ENCODE measurements at regions not wholly inside any gene's neighbourhood (a gene's known extent, or its start where the extent isn't known, plus 50 kb on each side); places are given as distances from the start of the nearest gene placed in this dataset.

- TF ChIP-seq, protein P1, sequence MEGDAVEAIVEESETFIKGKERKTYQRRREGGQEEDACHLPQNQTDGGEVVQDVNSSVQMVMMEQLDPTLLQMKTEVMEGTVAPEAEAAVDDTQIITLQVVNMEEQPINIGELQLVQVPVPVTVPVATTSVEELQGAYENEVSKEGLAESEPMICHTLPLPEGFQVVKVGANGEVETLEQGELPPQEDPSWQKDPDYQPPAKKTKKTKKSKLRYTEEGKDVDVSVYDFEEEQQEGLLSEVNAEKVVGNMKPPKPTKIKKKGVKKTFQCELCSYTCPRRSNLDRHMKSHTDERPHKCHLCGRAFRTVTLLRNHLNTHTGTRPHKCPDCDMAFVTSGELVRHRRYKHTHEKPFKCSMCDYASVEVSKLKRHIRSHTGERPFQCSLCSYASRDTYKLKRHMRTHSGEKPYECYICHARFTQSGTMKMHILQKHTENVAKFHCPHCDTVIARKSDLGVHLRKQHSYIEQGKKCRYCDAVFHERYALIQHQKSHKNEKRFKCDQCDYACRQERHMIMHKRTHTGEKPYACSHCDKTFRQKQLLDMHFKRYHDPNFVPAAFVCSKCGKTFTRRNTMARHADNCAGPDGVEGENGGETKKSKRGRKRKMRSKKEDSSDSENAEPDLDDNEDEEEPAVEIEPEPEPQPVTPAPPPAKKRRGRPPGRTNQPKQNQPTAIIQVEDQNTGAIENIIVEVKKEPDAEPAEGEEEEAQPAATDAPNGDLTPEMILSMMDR (IDR thresholded peaks at IDR 0.05 in 2 of 3, conservative IDR thresholded peaks at IDR 0.05 in 1 of 3; ENCODE audit: control insufficient read depth in 2 of 3, extremely low read depth in 1 of 3, insufficient read depth in 1 of 3, low read depth in 3 of 3, low read length in 3 of 3) = no peak
- no peak for TF ChIP-seq CREB1 (IDR thresholded peaks at IDR 0.05; ENCODE audit: low read depth)
- no peak for TF ChIP-seq MYC (IDR thresholded peaks at IDR 0.05; ENCODE audit: insufficient read depth, insufficient read length, insufficient replicate concordance, low read length, severe bottlenecking)
- TF ChIP-seq ZSCAN29 (IDR thresholded peaks at IDR 0.05) = no peak
- TF ChIP-seq CEBPZ (IDR thresholded peaks at IDR 0.05; ENCODE audit: low read depth, low read length) = no peak
- TF ChIP-seq, protein P2, sequence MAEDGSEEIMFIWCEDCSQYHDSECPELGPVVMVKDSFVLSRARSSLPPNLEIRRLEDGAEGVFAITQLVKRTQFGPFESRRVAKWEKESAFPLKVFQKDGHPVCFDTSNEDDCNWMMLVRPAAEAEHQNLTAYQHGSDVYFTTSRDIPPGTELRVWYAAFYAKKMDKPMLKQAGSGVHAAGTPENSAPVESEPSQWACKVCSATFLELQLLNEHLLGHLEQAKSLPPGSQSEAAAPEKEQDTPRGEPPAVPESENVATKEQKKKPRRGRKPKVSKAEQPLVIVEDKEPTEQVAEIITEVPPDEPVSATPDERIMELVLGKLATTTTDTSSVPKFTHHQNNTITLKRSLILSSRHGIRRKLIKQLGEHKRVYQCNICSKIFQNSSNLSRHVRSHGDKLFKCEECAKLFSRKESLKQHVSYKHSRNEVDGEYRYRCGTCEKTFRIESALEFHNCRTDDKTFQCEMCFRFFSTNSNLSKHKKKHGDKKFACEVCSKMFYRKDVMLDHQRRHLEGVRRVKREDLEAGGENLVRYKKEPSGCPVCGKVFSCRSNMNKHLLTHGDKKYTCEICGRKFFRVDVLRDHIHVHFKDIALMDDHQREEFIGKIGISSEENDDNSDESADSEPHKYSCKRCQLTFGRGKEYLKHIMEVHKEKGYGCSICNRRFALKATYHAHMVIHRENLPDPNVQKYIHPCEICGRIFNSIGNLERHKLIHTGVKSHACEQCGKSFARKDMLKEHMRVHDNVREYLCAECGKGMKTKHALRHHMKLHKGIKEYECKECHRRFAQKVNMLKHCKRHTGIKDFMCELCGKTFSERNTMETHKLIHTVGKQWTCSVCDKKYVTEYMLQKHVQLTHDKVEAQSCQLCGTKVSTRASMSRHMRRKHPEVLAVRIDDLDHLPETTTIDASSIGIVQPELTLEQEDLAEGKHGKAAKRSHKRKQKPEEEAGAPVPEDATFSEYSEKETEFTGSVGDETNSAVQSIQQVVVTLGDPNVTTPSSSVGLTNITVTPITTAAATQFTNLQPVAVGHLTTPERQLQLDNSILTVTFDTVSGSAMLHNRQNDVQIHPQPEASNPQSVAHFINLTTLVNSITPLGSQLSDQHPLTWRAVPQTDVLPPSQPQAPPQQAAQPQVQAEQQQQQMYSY (CRISPR knock-in tag; IDR thresholded peaks at IDR 0.05) = no peak
- TF ChIP-seq, protein P3, sequence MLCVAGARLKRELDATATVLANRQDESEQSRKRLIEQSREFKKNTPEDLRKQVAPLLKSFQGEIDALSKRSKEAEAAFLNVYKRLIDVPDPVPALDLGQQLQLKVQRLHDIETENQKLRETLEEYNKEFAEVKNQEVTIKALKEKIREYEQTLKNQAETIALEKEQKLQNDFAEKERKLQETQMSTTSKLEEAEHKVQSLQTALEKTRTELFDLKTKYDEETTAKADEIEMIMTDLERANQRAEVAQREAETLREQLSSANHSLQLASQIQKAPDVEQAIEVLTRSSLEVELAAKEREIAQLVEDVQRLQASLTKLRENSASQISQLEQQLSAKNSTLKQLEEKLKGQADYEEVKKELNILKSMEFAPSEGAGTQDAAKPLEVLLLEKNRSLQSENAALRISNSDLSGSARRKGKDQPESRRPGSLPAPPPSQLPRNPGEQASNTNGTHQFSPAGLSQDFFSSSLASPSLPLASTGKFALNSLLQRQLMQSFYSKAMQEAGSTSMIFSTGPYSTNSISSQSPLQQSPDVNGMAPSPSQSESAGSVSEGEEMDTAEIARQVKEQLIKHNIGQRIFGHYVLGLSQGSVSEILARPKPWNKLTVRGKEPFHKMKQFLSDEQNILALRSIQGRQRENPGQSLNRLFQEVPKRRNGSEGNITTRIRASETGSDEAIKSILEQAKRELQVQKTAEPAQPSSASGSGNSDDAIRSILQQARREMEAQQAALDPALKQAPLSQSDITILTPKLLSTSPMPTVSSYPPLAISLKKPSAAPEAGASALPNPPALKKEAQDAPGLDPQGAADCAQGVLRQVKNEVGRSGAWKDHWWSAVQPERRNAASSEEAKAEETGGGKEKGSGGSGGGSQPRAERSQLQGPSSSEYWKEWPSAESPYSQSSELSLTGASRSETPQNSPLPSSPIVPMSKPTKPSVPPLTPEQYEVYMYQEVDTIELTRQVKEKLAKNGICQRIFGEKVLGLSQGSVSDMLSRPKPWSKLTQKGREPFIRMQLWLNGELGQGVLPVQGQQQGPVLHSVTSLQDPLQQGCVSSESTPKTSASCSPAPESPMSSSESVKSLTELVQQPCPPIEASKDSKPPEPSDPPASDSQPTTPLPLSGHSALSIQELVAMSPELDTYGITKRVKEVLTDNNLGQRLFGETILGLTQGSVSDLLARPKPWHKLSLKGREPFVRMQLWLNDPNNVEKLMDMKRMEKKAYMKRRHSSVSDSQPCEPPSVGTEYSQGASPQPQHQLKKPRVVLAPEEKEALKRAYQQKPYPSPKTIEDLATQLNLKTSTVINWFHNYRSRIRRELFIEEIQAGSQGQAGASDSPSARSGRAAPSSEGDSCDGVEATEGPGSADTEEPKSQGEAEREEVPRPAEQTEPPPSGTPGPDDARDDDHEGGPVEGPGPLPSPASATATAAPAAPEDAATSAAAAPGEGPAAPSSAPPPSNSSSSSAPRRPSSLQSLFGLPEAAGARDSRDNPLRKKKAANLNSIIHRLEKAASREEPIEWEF (IDR thresholded peaks at IDR 0.05; ENCODE audit: insufficient replicate concordance, low read depth, low read length) = no peak
- TF ChIP-seq ZNF274 (IDR thresholded peaks at IDR 0.05; ENCODE audit: insufficient read depth, insufficient read length) = no peak
Measured at GRCh38 chr16:26382586-26382985, 684.1 kb upstream of the C16orf82 start.

Data from GM12878 (cell line).